Fibroblast of mammary gland (primary cell): ENCODE measurements at regions not wholly inside any gene's neighbourhood (a gene's known extent, or its start where the extent isn't known, plus 50 kb on each side); places are given as distances from the start of the nearest gene placed in this dataset.

Experiments used
- DNase-seq: peaks from one replicate; pipeline ENCODE4 v3.0.0-alpha.2; 2010; ENCODE audit warnings: low read depth
- H3K4me3 ChIP-seq: 2 replicates; pipeline ENCODE4 v1.5.1; 2011; ENCODE audit warnings: low read depth, mild to moderate bottlenecking, low read length, moderate library complexity; ENCODE audit not compliant: control insufficient read depth
- TF ChIP-seq, protein P1 (sequence below): conservative IDR thresholded peaks from 2 replicates; pipeline ENCODE4 v1.5.1; 2011; ENCODE audit warnings: low read depth, low read length, inconsistent platforms; ENCODE audit not compliant: control insufficient read depth, insufficient read depth

- no peak for DNase-seq
- TF ChIP-seq, protein P1, sequence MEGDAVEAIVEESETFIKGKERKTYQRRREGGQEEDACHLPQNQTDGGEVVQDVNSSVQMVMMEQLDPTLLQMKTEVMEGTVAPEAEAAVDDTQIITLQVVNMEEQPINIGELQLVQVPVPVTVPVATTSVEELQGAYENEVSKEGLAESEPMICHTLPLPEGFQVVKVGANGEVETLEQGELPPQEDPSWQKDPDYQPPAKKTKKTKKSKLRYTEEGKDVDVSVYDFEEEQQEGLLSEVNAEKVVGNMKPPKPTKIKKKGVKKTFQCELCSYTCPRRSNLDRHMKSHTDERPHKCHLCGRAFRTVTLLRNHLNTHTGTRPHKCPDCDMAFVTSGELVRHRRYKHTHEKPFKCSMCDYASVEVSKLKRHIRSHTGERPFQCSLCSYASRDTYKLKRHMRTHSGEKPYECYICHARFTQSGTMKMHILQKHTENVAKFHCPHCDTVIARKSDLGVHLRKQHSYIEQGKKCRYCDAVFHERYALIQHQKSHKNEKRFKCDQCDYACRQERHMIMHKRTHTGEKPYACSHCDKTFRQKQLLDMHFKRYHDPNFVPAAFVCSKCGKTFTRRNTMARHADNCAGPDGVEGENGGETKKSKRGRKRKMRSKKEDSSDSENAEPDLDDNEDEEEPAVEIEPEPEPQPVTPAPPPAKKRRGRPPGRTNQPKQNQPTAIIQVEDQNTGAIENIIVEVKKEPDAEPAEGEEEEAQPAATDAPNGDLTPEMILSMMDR = no peak
- no peak overlapping the region for H3K4me3 ChIP-seq
Observed at GRCh38 chr20:58595167-58595566, 55.9 kb upstream of the STX16 start.

DNA sequence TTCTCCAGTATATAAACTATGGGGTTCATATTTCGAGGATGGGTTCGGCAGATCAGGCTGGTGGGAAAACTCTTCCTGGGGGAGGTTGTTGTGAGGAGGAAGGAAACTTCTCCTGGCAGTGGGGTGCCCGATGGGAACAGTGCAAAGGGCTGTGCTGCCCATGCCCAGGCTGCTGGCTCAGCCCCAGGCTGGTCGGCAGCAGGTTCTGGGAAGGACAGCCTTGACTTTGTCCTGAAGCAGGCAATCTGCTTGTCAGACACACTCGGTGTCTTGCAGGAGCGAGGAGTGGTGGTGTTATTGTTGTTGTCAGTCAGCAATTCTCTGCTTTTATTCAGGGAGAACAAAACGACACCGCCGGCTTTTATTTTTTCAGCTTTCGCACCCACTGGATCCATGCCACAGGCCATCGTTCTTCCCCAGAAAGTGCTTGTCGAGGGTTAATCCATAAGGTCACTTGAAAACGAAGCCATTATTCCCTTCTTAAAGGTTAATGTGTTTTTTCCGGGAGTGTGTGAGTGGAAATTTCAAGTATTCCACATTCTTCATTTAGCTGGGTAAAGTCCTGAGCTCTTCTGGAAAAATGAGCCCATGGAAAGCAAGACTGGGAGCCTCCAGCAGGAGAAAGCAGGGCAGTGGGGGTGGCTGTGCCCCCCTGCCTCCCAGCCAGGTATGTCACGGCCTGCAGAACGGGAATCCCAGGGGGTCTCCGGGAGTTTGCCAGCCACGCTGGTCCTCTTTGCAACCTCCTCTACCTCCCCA lies 57.0 kb upstream of the STX16 start:
- TF ChIP-seq, protein P1 = no peak
- no peak for DNase-seq
- no peak overlapping the region for H3K4me3 ChIP-seq

DNA sequence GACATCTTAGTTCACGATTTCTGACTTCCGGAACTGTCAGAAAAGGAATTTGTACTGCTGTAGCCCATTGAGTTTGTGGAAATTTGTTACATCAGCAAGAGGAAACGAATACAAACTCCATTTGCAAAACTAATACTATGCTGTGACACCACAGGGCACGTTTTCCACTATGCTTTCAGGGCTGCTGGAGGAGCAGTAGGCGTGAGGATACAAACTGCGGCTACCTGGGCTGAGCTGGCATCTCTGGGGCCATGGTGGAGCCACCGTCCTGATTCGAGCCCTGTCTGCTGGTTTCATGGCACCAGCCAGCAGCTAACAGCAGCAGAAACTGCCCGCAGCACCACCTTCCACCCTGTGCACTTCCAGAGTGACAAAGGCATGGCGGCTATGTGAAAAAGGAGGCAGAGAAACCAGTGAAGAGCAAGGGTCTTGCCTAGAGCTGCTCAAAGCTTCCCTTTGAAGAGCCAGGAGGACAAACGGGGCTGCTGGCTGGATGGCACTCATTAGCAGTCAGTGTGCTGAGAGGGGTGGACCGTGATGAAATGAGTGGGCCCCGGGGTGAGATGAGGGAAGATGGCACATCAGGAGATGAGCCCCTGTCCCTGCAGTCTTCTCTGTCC lies 58.9 kb upstream of the STX16 start:
- no peak overlapping the region for H3K4me3 ChIP-seq
- no peak for DNase-seq
- TF ChIP-seq, protein P1 = no peak

GRCh38 chr20:58590679-58591473 lies 60.2 kb upstream of the STX16 start:
- no peak for DNase-seq
- TF ChIP-seq, protein P1 = no peak
- no peak overlapping the region for H3K4me3 ChIP-seq

DNA sequence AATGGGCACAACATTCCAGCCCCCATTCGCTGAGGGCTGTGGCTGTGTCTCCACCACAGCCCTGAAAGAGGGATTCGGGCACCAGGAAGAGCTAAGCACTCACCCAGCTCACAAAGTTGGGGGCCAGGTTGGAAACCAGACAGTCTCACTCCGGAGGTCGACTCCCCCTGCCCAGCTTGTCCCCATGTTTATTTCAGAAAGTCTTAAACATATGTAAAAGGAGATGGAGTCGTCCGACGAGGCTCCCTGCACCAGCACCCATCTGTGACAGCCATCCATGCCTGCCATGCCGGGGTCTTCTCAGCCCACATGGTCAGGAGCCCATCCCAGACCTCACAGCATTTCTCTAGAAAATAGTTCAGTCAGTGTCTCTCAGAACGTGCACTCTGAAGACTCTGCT lies 63.6 kb upstream of the STX16 start:
- DNase-seq = no peak
- TF ChIP-seq, protein P1 = no peak
- no peak overlapping the region for H3K4me3 ChIP-seq

GRCh38 chr20:58586565-58587093 lies 64.5 kb upstream of the STX16 start:
- TF ChIP-seq, protein P1 = no peak
- H3K4me3 ChIP-seq = no peak overlapping the region
- DNase-seq = no peak
